Breast epithelium (tissue), 4 donors: ENCODE measurements at regions not wholly inside any gene's neighbourhood (a gene's known extent, or its start where the extent isn't known, plus 50 kb on each side); places are given as distances from the start of the nearest gene placed in this dataset.

Experiments used
- DNase-seq, 2 donors: peaks; one replicate each; pipeline ENCODE4 v3.0.0-alpha.2; 2019; ENCODE audit warnings: low spot score in 2 of 2
- H3K27ac ChIP-seq, 2 donors: fragments of 200-600 bp; sonication (generic) in 1 of 2; one replicate each; pipeline ENCODE4 v1.5.1; 2016 to 2019; ENCODE audit warnings: mild to moderate bottlenecking in 1 of 2
- H3K27me3 ChIP-seq, 2 donors: fragments of 200-600 bp; sonication (generic) in 1 of 2; one replicate each; pipeline versions ENCODE4 v1.5.1 to v1.6.0; 2017 to 2019; ENCODE audit warnings: control low read depth in 1 of 2, mild to moderate bottlenecking in 1 of 2
- H3K36me3 ChIP-seq: fragments of 200-600 bp; one replicate; pipeline ENCODE4 v1.5.1; 2019
- H3K4me1 ChIP-seq, 2 donors: fragments of 200-600 bp; sonication (generic); one replicate each; pipeline ENCODE4 v1.5.1; 2016 to 2019; ENCODE audit warnings: control low read depth in 1 of 2
- H3K4me3 ChIP-seq, 3 donors: fragments of 200-600 bp; sonication (generic); 1 replicate in 2 of 3; 2 replicates in 1 of 3; pipeline ENCODE4 v1.5.1; 2016 to 2019; ENCODE audit warnings: mild to moderate bottlenecking in 3 of 3, moderate library complexity in 2 of 3
- H3K9me3 ChIP-seq, 2 donors: fragments of 200-600 bp; sonication (generic) in 1 of 2; one replicate each; pipeline ENCODE4 v1.5.1; 2016 to 2019; ENCODE audit warnings: control low read depth in 1 of 2
- CTCF ChIP-seq, 3 donors: fragments of 450-650 bp; IDR thresholded peaks; one replicate each; pipeline ENCODE4 v1.5.1; 2016 to 2017; ENCODE audit warnings: antibody characterized with exemption in 3 of 3, mild to moderate bottlenecking in 3 of 3, moderate library complexity in 3 of 3
- POLR2A ChIP-seq: fragments of 450-650 bp; IDR thresholded peaks from one replicate; pipeline ENCODE4 v1.6.1; 2016; ENCODE audit warnings: antibody characterized with exemption, mild to moderate bottlenecking, moderate library complexity
- POLR2AphosphoS5 ChIP-seq, 3 donors: sonication (generic); formaldehyde crosslinking; IDR thresholded peaks; one replicate each; pipeline ENCODE4 v1.6.1; 2017; ENCODE audit warnings: antibody characterized with exemption in 3 of 3
- intact Hi-C: fragments of 100-400 bp; cut with DNase I; formaldehyde crosslinking; loops from one replicate; pipeline ENCODE4 v1.15.1; 2023; ENCODE audit warnings: low total_unique reads

- H3K27ac ChIP-seq, result no peak overlapping the region
- no peaks in the 10 kb centered on the region for H3K4me1 ChIP-seq
- no peaks in the 10 kb centered on the region for H3K36me3 ChIP-seq
- intact Hi-C loops, result no loop called here
- no peak for TF ChIP-seq POLR2AphosphoS5 (IDR thresholded peaks at IDR 0.05)
- TF ChIP-seq POLR2A, result no peak
- no peak for TF ChIP-seq CTCF (IDR thresholded peaks at IDR 0.05)
- DNase-seq, result no peak
- H3K9me3 ChIP-seq, result peaks cover 0 to under 1% of the 10 kb centered on the region in 2 donors
- H3K4me3 ChIP-seq, result no peak overlapping the region
- no peaks in the 10 kb centered on the region for H3K27me3 ChIP-seq
These were observed 231.1 kb downstream of the HDGFL1 start for GRCh38 chr6:22800451-22800850.

- H3K36me3 ChIP-seq, result no peaks in the 10 kb centered on the region
- intact Hi-C loops, result no loop called here
- no peak overlapping the region for H3K4me3 ChIP-seq
- TF ChIP-seq CTCF (IDR thresholded peaks at IDR 0.05), result no peak
- TF ChIP-seq POLR2AphosphoS5 (IDR thresholded peaks at IDR 0.05), result no peak
- no peak for TF ChIP-seq POLR2A
- no peaks in the 10 kb centered on the region for H3K27me3 ChIP-seq
- H3K4me1 ChIP-seq, result no peaks in the 10 kb centered on the region
- H3K9me3 ChIP-seq, result no peaks in the 10 kb centered on the region
- H3K27ac ChIP-seq, result no peak overlapping the region
- DNase-seq, result no peak
These were observed 232.5 kb downstream of the HDGFL1 start for GRCh38 chr6:22801831-22802230.

- intact Hi-C loops, result no loop called here
- no peak for DNase-seq
- Histone ChIP-seq H3K27ac (no peak overlapping the region), H3K4me3 (no peak overlapping the region), H3K9me3 (no peaks in the 10 kb centered on the region), H3K4me1 (no peaks in the 10 kb centered on the region), H3K27me3 (no peaks in the 10 kb centered on the region), H3K36me3 (no peaks in the 10 kb centered on the region)
- TF ChIP-seq POLR2A (no peak), CTCF (IDR thresholded peaks at IDR 0.05) (no peak), POLR2AphosphoS5 (IDR thresholded peaks at IDR 0.05) (no peak)
These were observed 235.4 kb downstream of the HDGFL1 start for GRCh38 chr6:22804620-22805261.

GRCh38 chr6:22807261-22807660 lies 237.9 kb downstream of the HDGFL1 start:
- intact Hi-C loops, result no loop called here

GRCh38 chr6:22807818-22808217 lies 238.5 kb downstream of the HDGFL1 start:
- H3K36me3 ChIP-seq, result no peaks in the 10 kb centered on the region
- no peaks in the 10 kb centered on the region for H3K4me1 ChIP-seq
- H3K27ac ChIP-seq, result no peak overlapping the region
- H3K9me3 ChIP-seq, result no peaks in the 10 kb centered on the region
- intact Hi-C loops, result no loop called here
- TF ChIP-seq POLR2A, result no peak
- TF ChIP-seq POLR2AphosphoS5 (IDR thresholded peaks at IDR 0.05), result no peak
- no peak for TF ChIP-seq CTCF (IDR thresholded peaks at IDR 0.05)
- DNase-seq, result no peak
- H3K4me3 ChIP-seq, result no peak overlapping the region
- no peaks in the 10 kb centered on the region for H3K27me3 ChIP-seq

More at GRCh38 chr6:22807261-22807660, 237.9 kb downstream of the HDGFL1 start:
- H3K36me3 ChIP-seq, result no peaks in the 10 kb centered on the region
- no peaks in the 10 kb centered on the region for H3K9me3 ChIP-seq
- DNase-seq, result no peak
- no peak overlapping the region for H3K4me3 ChIP-seq
- H3K4me1 ChIP-seq, result no peaks in the 10 kb centered on the region
- no peak overlapping the region for H3K27ac ChIP-seq
- no peaks in the 10 kb centered on the region for H3K27me3 ChIP-seq
- TF ChIP-seq POLR2A (no peak), POLR2AphosphoS5 (IDR thresholded peaks at IDR 0.05) (no peak)
